Suprapubic skin (tissue), 4 donors: ENCODE measurements at regions not wholly inside any gene's neighbourhood (a gene's known extent, or its start where the extent isn't known, plus 50 kb on each side); places are given as distances from the start of the nearest gene placed in this dataset.

Experiments used
- DNase-seq, 2 donors: peaks; one replicate each; pipeline ENCODE4 v3.0.0-alpha.2; 2019; ENCODE audit warnings: low spot score in 2 of 2
- H3K27ac ChIP-seq: fragments of 200-600 bp; sonication (generic); one replicate; pipeline ENCODE4 v1.5.1; 2019
- H3K27me3 ChIP-seq: fragments of 200-600 bp; sonication (generic); one replicate; pipeline ENCODE4 v1.5.1; 2019
- H3K36me3 ChIP-seq: fragments of 200-600 bp; sonication (generic); one replicate; pipeline ENCODE4 v1.5.1; 2019
- H3K4me1 ChIP-seq: fragments of 200-600 bp; sonication (generic); one replicate; pipeline ENCODE4 v1.5.1; 2019
- H3K4me3 ChIP-seq: fragments of 200-600 bp; sonication (generic); one replicate; pipeline ENCODE4 v1.5.1; 2019; ENCODE audit warnings: mild to moderate bottlenecking
- H3K9me3 ChIP-seq: fragments of 200-600 bp; sonication (generic); one replicate; pipeline ENCODE4 v1.5.1; 2019
- EP300 ChIP-seq: sonication (generic); formaldehyde crosslinking; IDR thresholded peaks from one replicate; pipeline ENCODE4 v1.6.1; 2017; ENCODE audit warnings: antibody characterized with exemption
- POLR2A ChIP-seq, 2 donors: fragments of 450-650 bp; IDR thresholded peaks; one replicate each; pipeline ENCODE4 v1.6.1; 2017; ENCODE audit warnings: antibody characterized with exemption in 2 of 2, mild to moderate bottlenecking in 2 of 2, moderate library complexity in 2 of 2
- POLR2AphosphoS5 ChIP-seq, 3 donors: sonication (generic); formaldehyde crosslinking; IDR thresholded peaks; one replicate each; pipeline ENCODE4 v1.6.1; 2017; ENCODE audit warnings: antibody characterized with exemption in 3 of 3
- WGBS: methylation state at CpG from one replicate; pipeline ENCODE4 v1.1.5; 2018; 5-methylcytosine and 5-hydroxymethylcytosine counted together
- TF ChIP-seq, protein P1 (sequence below), 2 donors: fragments of 200-600 bp in 1 of 2; fragments of 450-650 bp in 1 of 2; sonication (generic) in 1 of 2; IDR thresholded peaks; one replicate each; pipeline ENCODE4 v1.5.1; 2016 to 2019; ENCODE audit warnings: antibody characterized with exemption in 2 of 2, mild to moderate bottlenecking in 1 of 2, moderate library complexity in 1 of 2

DNA sequence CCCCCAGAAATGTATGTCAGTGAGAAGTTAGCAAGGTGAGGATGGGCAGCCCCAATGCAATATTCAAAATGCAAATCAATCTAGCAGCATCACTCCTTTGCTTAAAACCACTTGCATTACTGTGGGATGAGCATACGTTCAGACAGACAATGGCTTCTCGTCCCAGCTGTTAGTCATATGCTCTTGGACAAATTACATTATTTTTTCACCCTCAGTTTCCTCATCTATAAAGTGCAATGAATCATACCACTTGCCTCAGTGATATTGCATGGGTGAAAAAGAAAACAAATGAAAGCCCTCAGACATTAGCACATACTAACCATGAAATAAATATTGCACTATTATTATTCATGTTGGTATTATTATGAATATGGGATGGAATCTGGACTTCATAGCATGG lies 132.3 kb downstream of the C12orf75 start:
- Histone ChIP-seq H3K27ac (no peak overlapping the region), H3K36me3 (no peaks in the 10 kb centered on the region), H3K4me1 (no peaks in the 10 kb centered on the region), H3K27me3 (no peaks in the 10 kb centered on the region), H3K9me3 (no peaks in the 10 kb centered on the region), H3K4me3 (no peak overlapping the region)
- 74% methylated on average over 2 of the region's 2 CpGs for WGBS
- no peak for DNase-seq
- TF ChIP-seq POLR2AphosphoS5 (IDR thresholded peaks at IDR 0.05) (no peak), EP300 (no peak), POLR2A (IDR thresholded peaks at IDR 0.05) (no peak)
- TF ChIP-seq, protein P1, sequence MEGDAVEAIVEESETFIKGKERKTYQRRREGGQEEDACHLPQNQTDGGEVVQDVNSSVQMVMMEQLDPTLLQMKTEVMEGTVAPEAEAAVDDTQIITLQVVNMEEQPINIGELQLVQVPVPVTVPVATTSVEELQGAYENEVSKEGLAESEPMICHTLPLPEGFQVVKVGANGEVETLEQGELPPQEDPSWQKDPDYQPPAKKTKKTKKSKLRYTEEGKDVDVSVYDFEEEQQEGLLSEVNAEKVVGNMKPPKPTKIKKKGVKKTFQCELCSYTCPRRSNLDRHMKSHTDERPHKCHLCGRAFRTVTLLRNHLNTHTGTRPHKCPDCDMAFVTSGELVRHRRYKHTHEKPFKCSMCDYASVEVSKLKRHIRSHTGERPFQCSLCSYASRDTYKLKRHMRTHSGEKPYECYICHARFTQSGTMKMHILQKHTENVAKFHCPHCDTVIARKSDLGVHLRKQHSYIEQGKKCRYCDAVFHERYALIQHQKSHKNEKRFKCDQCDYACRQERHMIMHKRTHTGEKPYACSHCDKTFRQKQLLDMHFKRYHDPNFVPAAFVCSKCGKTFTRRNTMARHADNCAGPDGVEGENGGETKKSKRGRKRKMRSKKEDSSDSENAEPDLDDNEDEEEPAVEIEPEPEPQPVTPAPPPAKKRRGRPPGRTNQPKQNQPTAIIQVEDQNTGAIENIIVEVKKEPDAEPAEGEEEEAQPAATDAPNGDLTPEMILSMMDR (IDR thresholded peaks at IDR 0.05): no peak

DNA sequence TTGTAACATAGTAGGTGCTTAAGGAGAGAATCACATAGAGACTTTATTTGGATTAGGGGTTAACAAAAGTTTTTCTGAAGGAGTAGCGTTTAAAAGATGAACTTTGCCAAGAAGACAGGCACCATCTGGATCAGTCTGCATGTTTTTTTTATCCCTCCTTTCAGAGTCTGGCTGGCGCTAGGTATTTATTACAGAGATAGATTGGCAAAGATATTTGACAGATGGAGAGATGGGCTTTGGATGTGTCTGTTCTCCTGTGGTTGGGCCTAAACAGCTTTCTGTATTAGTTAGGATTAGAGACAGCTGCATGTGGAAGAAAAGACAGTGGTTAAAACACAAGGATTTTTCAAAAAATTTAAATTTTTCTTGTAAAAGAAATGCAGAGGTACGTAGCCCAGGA lies 133.9 kb downstream of the C12orf75 start:
- no peaks in the 10 kb centered on the region for H3K9me3 ChIP-seq
- no peak for DNase-seq
- no peaks in the 10 kb centered on the region for H3K27me3 ChIP-seq
- no peaks in the 10 kb centered on the region for H3K4me1 ChIP-seq
- H3K4me3 ChIP-seq: no peak overlapping the region
- WGBS: 43% methylated on average over 3 of the region's 3 CpGs
- TF ChIP-seq POLR2AphosphoS5 (IDR thresholded peaks at IDR 0.05): no peak
- TF ChIP-seq POLR2A (IDR thresholded peaks at IDR 0.05): no peak
- TF ChIP-seq, protein P1 (IDR thresholded peaks at IDR 0.05): no peak
- TF ChIP-seq EP300: no peak
- no peaks in the 10 kb centered on the region for H3K36me3 ChIP-seq
- H3K27ac ChIP-seq: no peak overlapping the region

DNA sequence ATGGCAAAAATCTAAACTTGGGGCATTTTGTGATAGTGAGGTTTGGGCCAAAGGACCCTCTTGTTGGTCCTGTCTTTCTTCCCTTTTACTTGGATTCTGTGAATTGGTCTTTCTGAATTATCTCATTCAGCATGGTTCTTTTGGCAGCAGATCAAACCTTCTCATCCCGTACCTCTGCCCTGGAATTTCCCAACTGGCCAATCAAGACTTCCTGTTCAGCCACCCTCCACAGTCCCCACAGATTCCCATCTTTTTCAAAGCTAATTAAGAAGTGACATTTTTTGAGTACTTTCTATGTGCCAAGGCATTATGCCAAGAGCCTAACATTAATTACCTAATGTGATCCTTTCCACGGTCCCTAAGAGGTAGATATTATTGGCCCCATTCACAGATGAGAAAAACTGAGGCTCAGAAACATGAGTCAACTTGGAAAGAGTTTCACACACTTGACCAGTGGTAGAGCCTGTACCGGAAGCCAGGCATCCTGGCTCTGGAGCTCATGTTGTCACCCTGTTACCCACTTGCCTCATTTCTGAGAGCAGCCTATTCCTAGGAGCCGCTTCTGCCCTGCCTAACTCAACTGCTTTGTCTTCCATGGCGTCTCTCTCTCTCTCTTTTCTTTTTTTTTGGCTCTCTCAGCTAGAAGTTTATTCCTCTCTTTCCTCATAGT lies 135.9 kb downstream of the C12orf75 start:
- H3K9me3 ChIP-seq: no peaks in the 10 kb centered on the region
- no peaks in the 10 kb centered on the region for H3K36me3 ChIP-seq
- DNase-seq: no peak
- no peak overlapping the region for H3K4me3 ChIP-seq
- H3K4me1 ChIP-seq: no peaks in the 10 kb centered on the region
- 65% methylated on average over 5 of the region's 5 CpGs for WGBS
- no peaks in the 10 kb centered on the region for H3K27me3 ChIP-seq
- TF ChIP-seq, protein P1 (IDR thresholded peaks at IDR 0.05): no peak
- TF ChIP-seq POLR2A (IDR thresholded peaks at IDR 0.05): no peak
- no peak for TF ChIP-seq EP300
- no peak for TF ChIP-seq POLR2AphosphoS5 (IDR thresholded peaks at IDR 0.05)
- H3K27ac ChIP-seq: peak overlapping the region; percentile 16

DNA sequence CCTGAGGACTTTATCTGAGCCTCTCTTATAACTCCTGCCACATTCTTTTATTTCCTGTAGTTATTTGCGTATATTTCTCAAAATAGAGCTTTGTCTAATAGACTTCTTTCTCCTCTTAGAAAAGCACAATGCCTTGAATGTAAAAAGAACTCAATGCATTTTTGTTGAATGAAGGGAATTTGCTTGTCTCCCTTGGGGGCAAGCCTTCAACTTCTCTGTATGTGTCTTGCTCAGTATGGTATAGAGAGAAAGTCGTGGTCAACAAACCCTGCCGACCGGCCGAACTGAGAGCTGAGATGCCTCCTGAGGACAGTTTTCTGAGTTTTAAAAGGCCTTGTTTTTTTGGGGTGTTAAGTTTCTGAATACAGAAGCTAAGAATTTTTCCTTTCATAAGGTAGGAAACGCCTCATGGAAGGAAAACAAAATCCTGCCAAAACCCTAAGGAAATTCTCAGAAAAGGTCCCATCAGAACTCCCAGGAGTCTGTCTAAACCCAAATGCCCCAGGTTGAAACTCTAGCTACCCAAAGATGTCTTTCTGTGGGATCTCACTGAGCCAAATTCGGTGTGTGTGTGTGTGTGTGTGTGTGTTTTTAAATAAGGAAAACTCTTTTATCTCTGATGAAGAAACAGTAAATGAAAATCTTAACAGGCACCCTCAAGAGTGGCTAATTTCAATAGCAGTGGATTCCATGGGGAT lies 136.6 kb downstream of the C12orf75 start:
- no peak overlapping the region for H3K4me3 ChIP-seq
- TF ChIP-seq EP300 (no peak), POLR2AphosphoS5 (IDR thresholded peaks at IDR 0.05) (no peak), POLR2A (IDR thresholded peaks at IDR 0.05) (no peak)
- TF ChIP-seq, protein P1 (IDR thresholded peaks at IDR 0.05): no peak
- peak overlapping the region; percentile 16 for H3K27ac ChIP-seq
- no peaks in the 10 kb centered on the region for H3K4me1 ChIP-seq
- no peaks in the 10 kb centered on the region for H3K9me3 ChIP-seq
- DNase-seq: no peak
- H3K27me3 ChIP-seq: no peaks in the 10 kb centered on the region
- H3K36me3 ChIP-seq: no peaks in the 10 kb centered on the region
- 70% methylated on average over 7 of the region's 7 CpGs for WGBS

DNA sequence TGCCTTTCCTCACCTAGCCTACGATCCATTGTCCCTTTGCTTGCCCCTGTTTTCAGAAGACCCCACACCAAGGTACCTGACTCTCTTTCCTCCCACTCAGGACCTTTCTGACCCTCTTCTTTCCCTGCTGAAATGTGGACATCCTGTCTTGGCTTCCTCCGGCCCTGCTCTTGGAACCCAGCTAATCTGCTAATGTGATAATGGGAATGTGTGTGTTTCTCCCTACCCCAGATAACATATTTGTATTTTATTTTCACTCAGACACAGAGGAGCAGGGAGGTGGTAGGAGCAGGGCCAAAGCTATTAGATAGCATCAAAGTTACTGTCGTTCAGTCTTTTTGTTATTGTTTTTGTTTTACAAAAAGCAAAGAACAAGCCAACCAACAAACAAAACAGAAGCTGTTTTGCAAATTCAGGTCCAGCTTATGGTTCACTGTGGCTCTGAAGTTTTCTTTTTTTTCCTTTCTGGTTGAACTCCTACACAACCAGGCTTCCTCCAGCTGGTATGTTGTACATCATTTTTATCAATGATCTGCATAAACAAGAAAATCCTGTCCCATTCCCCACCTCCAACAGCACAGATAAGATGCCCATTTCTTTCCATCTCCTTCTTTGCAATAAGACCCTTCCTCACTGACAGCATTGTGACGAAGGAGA lies 137.3 kb downstream of the C12orf75 start:
- no peak overlapping the region for H3K27ac ChIP-seq
- H3K9me3 ChIP-seq: no peaks in the 10 kb centered on the region
- DNase-seq: no peak
- TF ChIP-seq, protein P1 (IDR thresholded peaks at IDR 0.05): no peak
- TF ChIP-seq POLR2A (IDR thresholded peaks at IDR 0.05): no peak
- no peak for TF ChIP-seq EP300
- no peak for TF ChIP-seq POLR2AphosphoS5 (IDR thresholded peaks at IDR 0.05)
- no peaks in the 10 kb centered on the region for H3K36me3 ChIP-seq
- 74% methylated on average over 4 of the region's 4 CpGs for WGBS
- H3K27me3 ChIP-seq: no peaks in the 10 kb centered on the region
- no peak overlapping the region for H3K4me3 ChIP-seq
- H3K4me1 ChIP-seq: no peaks in the 10 kb centered on the region
